Adrenal gland (tissue), 5 donors: ENCODE measurements at regions not wholly inside any gene's neighbourhood (a gene's known extent, or its start where the extent isn't known, plus 50 kb on each side); places are given as distances from the start of the nearest gene placed in this dataset.

Experiments
- CTCF ChIP-seq, 6 experiments: fragments of 450-650 bp in 4 of 6; fragments of 200-600 bp in 2 of 6; sonication (generic) in 1 of 6; IDR thresholded peaks; 1 replicate in 5 of 6; 2 replicates in 1 of 6; pipeline versions ENCODE4 v1.5.1 to v1.8.0; 2016 to 2021; ENCODE audit warnings: antibody characterized with exemption in 6 of 6, mild to moderate bottlenecking in 2 of 6, moderate library complexity in 1 of 6
- POLR2A ChIP-seq, 2 donors: fragments of 450-650 bp; IDR thresholded peaks; one replicate each; pipeline ENCODE4 v1.6.1; 2017; ENCODE audit warnings: antibody characterized with exemption in 2 of 2, mild to moderate bottlenecking in 2 of 2, moderate library complexity in 1 of 2
- donor health status: DM: no; HTN: no; CAD: no.

GRCh38 chr6:120786256-120786655 is 548.0 kb downstream of the TBC1D32 start:
- TF ChIP-seq POLR2A (IDR thresholded peaks at IDR 0.05) (no peak), CTCF (IDR thresholded peaks at IDR 0.05) (no peak)
